SK-N-SH treated with all-trans-retinoic acid at 6 μM for 48 hours (cell line): ENCODE measurements at regions not wholly inside any gene's neighbourhood (a gene's known extent, or its start where the extent isn't known, plus 50 kb on each side); places are given as distances from the start of the nearest gene placed in this dataset.

Source experiments
- ATAC-seq: fragments of 200-7000 bp; cut with Tn5 transposase; 3 replicates; pipeline ENCODE4 v1.9.1; 2020; ENCODE audit warnings: mild to moderate bottlenecking, moderate library complexity
- ARNTL ChIP-seq: fragments of 450-650 bp; formaldehyde crosslinking; IDR thresholded peaks from 2 replicates; pipeline ENCODE4 v1.5.0; 2020; ENCODE audit warnings: low read depth, mild to moderate bottlenecking, moderate library complexity, borderline replicate concordance
- BACH2 ChIP-seq: fragments of 250-450 bp; sonication (Bioruptor Pico); IDR thresholded peaks from 2 replicates; pipeline ENCODE4 v1.9.0; 2021; ENCODE audit warnings: mild to moderate bottlenecking, borderline replicate concordance
- CREB5 ChIP-seq: fragments of 250-450 bp; sonication (Bioruptor Pico); IDR thresholded peaks from 2 replicates; pipeline ENCODE4 v1.5.1; 2020; ENCODE audit warnings: low read depth, mild to moderate bottlenecking, moderate library complexity
- CSDC2 ChIP-seq: fragments of 250-450 bp; sonication (Bioruptor Pico); IDR thresholded peaks from 2 replicates; pipeline ENCODE4 v1.5.0; 2020; ENCODE audit warnings: mild to moderate bottlenecking, moderate library complexity
- CSRNP3 ChIP-seq: fragments of 250-450 bp; sonication (Bioruptor Pico); IDR thresholded peaks from 2 replicates; pipeline ENCODE4 v1.5.1; 2021; ENCODE audit warnings: mild to moderate bottlenecking, moderate library complexity
- ESRRG ChIP-seq: fragments of 250-450 bp; sonication (Bioruptor Pico); IDR thresholded peaks from 2 replicates; pipeline ENCODE4 v1.6.1; 2021; ENCODE audit warnings: mild to moderate bottlenecking
- GLIS3 ChIP-seq: fragments of 250-450 bp; sonication (Bioruptor Pico); IDR thresholded peaks from 2 replicates; pipeline ENCODE4 v1.5.0; 2020; ENCODE audit warnings: mild to moderate bottlenecking, moderate library complexity
- ISL1 ChIP-seq: fragments of 250-450 bp; sonication (Bioruptor Pico); IDR thresholded peaks from 2 replicates; pipeline ENCODE4 v2.1.2; 2022; ENCODE audit warnings: mild to moderate bottlenecking, moderate library complexity
- OSR1 ChIP-seq: fragments of 250-450 bp; sonication (Bioruptor Pico); IDR thresholded peaks from 2 replicates; pipeline ENCODE4 v1.8.0; 2022; ENCODE audit warnings: moderate library complexity, mild to moderate bottlenecking, inconsistent platforms
- PATZ1 ChIP-seq: fragments of 250-450 bp; sonication (Bioruptor Pico); IDR thresholded peaks from 2 replicates; pipeline ENCODE4 v1.8.0; 2020; ENCODE audit warnings: mild to moderate bottlenecking, moderate library complexity, borderline replicate concordance
- POU6F1 ChIP-seq: fragments of 250-450 bp; sonication (Bioruptor Pico); IDR thresholded peaks from 2 replicates; pipeline ENCODE4 v1.8.0; 2021; ENCODE audit warnings: low read depth, mild to moderate bottlenecking, moderate library complexity, borderline replicate concordance
- PPARA ChIP-seq: fragments of 250-450 bp; sonication (Bioruptor Pico); IDR thresholded peaks from 2 replicates; pipeline ENCODE4 v1.5.0; 2020; ENCODE audit warnings: mild to moderate bottlenecking, borderline replicate concordance
- RARB ChIP-seq: fragments of 250-450 bp; sonication (Bioruptor Pico); IDR thresholded peaks from 2 replicates; pipeline ENCODE4 v1.8.0; 2021; ENCODE audit warnings: mild to moderate bottlenecking, moderate library complexity
- SNAI2 ChIP-seq: fragments of 250-450 bp; sonication (Bioruptor Pico); IDR thresholded peaks from 2 replicates; pipeline ENCODE4 v1.5.0; 2020; ENCODE audit warnings: mild to moderate bottlenecking, moderate library complexity
- TCF4 ChIP-seq: fragments of 250-450 bp; sonication (Bioruptor Pico); IDR thresholded peaks from 2 replicates; pipeline ENCODE4 v1.8.0; 2021; ENCODE audit warnings: mild to moderate bottlenecking, moderate library complexity, borderline replicate concordance
- TSHZ2 ChIP-seq: fragments of 250-450 bp; sonication (Bioruptor Pico); IDR thresholded peaks from 2 replicates; pipeline ENCODE4 v1.5.0; 2020; ENCODE audit warnings: mild to moderate bottlenecking, moderate library complexity
- ZC3H10 ChIP-seq: fragments of 250-450 bp; sonication (Bioruptor Pico); IDR thresholded peaks from 2 replicates; pipeline ENCODE4 v1.5.1; 2021; ENCODE audit warnings: mild to moderate bottlenecking, moderate library complexity
- ZFP3 ChIP-seq: fragments of 250-450 bp; sonication (Bioruptor Pico); IDR thresholded peaks from 2 replicates; pipeline ENCODE4 v1.5.0; 2020; ENCODE audit warnings: mild to moderate bottlenecking, moderate library complexity
- ZFP30 ChIP-seq: fragments of 450-650 bp; formaldehyde crosslinking; IDR thresholded peaks from 2 replicates; pipeline ENCODE4 v1.5.0; 2022; ENCODE audit warnings: mild to moderate bottlenecking, moderate library complexity
- ZNF565 ChIP-seq: fragments of 450-650 bp; formaldehyde crosslinking; conservative IDR thresholded peaks from 2 replicates; pipeline ENCODE4 v1.5.0; 2020; ENCODE audit warnings: low read depth, mild to moderate bottlenecking, moderate library complexity
- ZNF70 ChIP-seq: fragments of 450-650 bp; formaldehyde crosslinking; IDR thresholded peaks from 2 replicates; pipeline ENCODE4 v1.5.0; 2020; ENCODE audit warnings: mild to moderate bottlenecking, moderate library complexity
- ZNF8 ChIP-seq: fragments of 450-650 bp; formaldehyde crosslinking; IDR thresholded peaks from 2 replicates; pipeline ENCODE4 v1.5.0; 2020; ENCODE audit warnings: mild to moderate bottlenecking, moderate library complexity

GRCh38 chr12:128019996-128020544 is 246.9 kb upstream of the TMEM132C start:
- ATAC-seq: no peak
- TF ChIP-seq CSDC2 (CRISPR knock-in tag) (no peak), ZFP30 (CRISPR knock-in tag) (no peak), OSR1 (no peak), BACH2 (CRISPR knock-in tag) (no peak), CSRNP3 (CRISPR knock-in tag) (no peak), TSHZ2 (CRISPR knock-in tag) (no peak), ZFP3 (CRISPR knock-in tag) (no peak), CREB5 (CRISPR knock-in tag) (no peak), POU6F1 (CRISPR knock-in tag) (no peak), ZC3H10 (CRISPR knock-in tag) (no peak), ZNF565 (no peak)

GRCh38 chr12:128021561-128021960 is 245.4 kb upstream of the TMEM132C start:
- ATAC-seq: no peak
- no peak for TF ChIP-seq CSRNP3 (CRISPR knock-in tag)
- TF ChIP-seq POU6F1 (CRISPR knock-in tag): no peak
- no peak for TF ChIP-seq PPARA (CRISPR knock-in tag)
- no peak for TF ChIP-seq ZNF70 (CRISPR knock-in tag)
- TF ChIP-seq TCF4 (CRISPR knock-in tag): no peak
- no peak for TF ChIP-seq SNAI2 (CRISPR knock-in tag)
- TF ChIP-seq ESRRG (CRISPR knock-in tag): no peak
- no peak for TF ChIP-seq ISL1 (CRISPR knock-in tag)
- no peak for TF ChIP-seq ZFP30 (CRISPR knock-in tag)
- TF ChIP-seq OSR1: no peak
- no peak for TF ChIP-seq CSDC2 (CRISPR knock-in tag)
- no peak for TF ChIP-seq ZFP3 (CRISPR knock-in tag)
- TF ChIP-seq GLIS3 (CRISPR knock-in tag): no peak
- TF ChIP-seq ZNF565: no peak
- no peak for TF ChIP-seq ZNF8 (CRISPR knock-in tag)
- TF ChIP-seq BACH2 (CRISPR knock-in tag): no peak
- TF ChIP-seq ZC3H10 (CRISPR knock-in tag): no peak
- no peak for TF ChIP-seq PATZ1 (CRISPR knock-in tag)
- no peak for TF ChIP-seq RARB
- TF ChIP-seq ARNTL (CRISPR knock-in tag): no peak
